GM10248 (cell line): ENCODE measurements at regions not wholly inside any gene's neighbourhood (a gene's known extent, or its start where the extent isn't known, plus 50 kb on each side); places are given as distances from the start of the nearest gene placed in this dataset.

Experiments
- CTCF ChIA-PET: fragments of 300-600 bp; sonication (Branson Sonifier 250); formaldehyde crosslinking; extraction: SDS; loops from one replicate; lab custom pipeline; 2021; ENCODE audit warnings: antibody characterized with exemption; lab: Yijun Ruan, JAX
- POLR2A ChIA-PET: fragments of 350-650 bp; sonication (Branson Sonifier 250); formaldehyde crosslinking; extraction: SDS; loops from one replicate; lab custom pipeline; 2020; ENCODE audit warnings: antibody characterized with exemption; lab: Yijun Ruan, JAX
- DNase-seq: peaks from one replicate; pipeline ENCODE4 v3.0.0; 2012; ENCODE audit errors: extremely low spot score
- CTCF ChIP-seq: IDR thresholded peaks from 2 replicates; pipeline ENCODE4 v1.5.1; 2012; ENCODE audit warnings: mild to moderate bottlenecking, low read depth; ENCODE audit errors: extremely low read depth, missing control alignments, control extremely low read depth

GRCh38 chr17:63116967-63117830 is 151.2 kb downstream of the TANC2 start:
- TF ChIP-seq CTCF: no peak
- ChIA-PET CTCF (interaction anchor here (1.3 to 3.2 kb wide), 4 partner anchors 10 to 290 kb away, joined by 4 to 9 read pairs (median 6); no protein-coding TSS in a partner anchor), POLR2A (no interaction called here)
- no peak for DNase-seq

GRCh38 chr17:63120406-63120805 is 154.4 kb downstream of the TANC2 start:
- CTCF ChIA-PET: interaction anchor here (0.9 to 1.3 kb wide), 2 partner anchors 11 to 21 kb away, joined by 3 read pairs; no protein-coding TSS in a partner anchor
- POLR2A ChIA-PET: no interaction called here
- TF ChIP-seq CTCF: no peak
- no peak for DNase-seq

GRCh38 chr17:63124536-63124935 is 158.5 kb downstream of the TANC2 start:
- CTCF ChIA-PET: interaction anchor here (1.0 to 1.9 kb wide), 2 partner anchors 13 to 20 kb away, joined by 3 to 4 read pairs; no protein-coding TSS in a partner anchor
- POLR2A ChIA-PET: no interaction called here
- TF ChIP-seq CTCF: no peak

GRCh38 chr17:63124958-63125357 is 158.9 kb downstream of the TANC2 start:
- TF ChIP-seq CTCF: no peak
- DNase-seq: no peak
- POLR2A ChIA-PET: no interaction called here
- CTCF ChIA-PET: interaction anchor here (1.0 to 1.9 kb wide), 2 partner anchors 13 to 20 kb away, joined by 3 to 4 read pairs; no protein-coding TSS in a partner anchor

More at GRCh38 chr17:63124536-63124935, 158.5 kb downstream of the TANC2 start:
- DNase-seq: no peak

- no peak for TF ChIP-seq CTCF
- no peak for DNase-seq
- POLR2A ChIA-PET: no interaction called here
- CTCF ChIA-PET: interaction anchor here (1.9 kb wide), 1 partner anchor 21 kb away, joined by 4 read pairs; no protein-coding TSS in a partner anchor
These were observed 160.0 kb downstream of the TANC2 start for GRCh38 chr17:63125987-63126386.

GRCh38 chr17:63126607-63127006 is 160.6 kb downstream of the TANC2 start:
- ChIA-PET POLR2A (no interaction called here), CTCF (interaction anchor here (1.3 kb wide), 1 partner anchor 9 kb away, joined by 6 read pairs; no protein-coding TSS in a partner anchor)
- TF ChIP-seq CTCF: no peak
- no peak for DNase-seq
